PC-9 (cell line): ENCODE measurements at regions not wholly inside any gene's neighbourhood (a gene's known extent, or its start where the extent isn't known, plus 50 kb on each side); places are given as distances from the start of the nearest gene placed in this dataset.

Source experiments
- CTCF ChIP-seq: fragments of 200-600 bp; sonication (generic); conservative IDR thresholded peaks from 2 replicates; pipeline ENCODE4 v1.6.1; 2017; ENCODE audit warnings: mixed run types, antibody characterized with exemption, mild to moderate bottlenecking, moderate library complexity
- EZH2 ChIP-seq: fragments of 200-600 bp; sonication (generic); IDR thresholded peaks from 2 replicates; pipeline ENCODE4 v1.8.0; 2017; ENCODE audit warnings: antibody characterized with exemption, low read depth

GRCh38 chr20:23188377-23189169 lies 102.4 kb upstream of the CD93 start:
- no peak for TF ChIP-seq CTCF
- no peak for TF ChIP-seq EZH2
